Lower leg skin (tissue), 4 donors: ENCODE measurements at regions not wholly inside any gene's neighbourhood (a gene's known extent, or its start where the extent isn't known, plus 50 kb on each side); places are given as distances from the start of the nearest gene placed in this dataset.
"Not testable (repeated sequence)": the region's sequence is repeated elsewhere in the genome, so short reads cannot be mapped to it uniquely, and the experiment has no call there.

Experiments used
- DNase-seq, 2 donors: peaks; one replicate each; pipeline ENCODE4 v3.0.0-alpha.2; 2019; ENCODE audit warnings: low spot score in 2 of 2
- H3K4me3 ChIP-seq: fragments of 200-600 bp; sonication (generic); 2 replicates; pipeline ENCODE4 v1.5.1; 2017; ENCODE audit warnings: mild to moderate bottlenecking, low read depth; ENCODE audit not compliant: poor library complexity, severe bottlenecking
- POLR2A ChIP-seq, 2 donors: fragments of 450-650 bp; IDR thresholded peaks; one replicate each; pipeline ENCODE4 v1.6.1; 2016 to 2017; ENCODE audit warnings: antibody characterized with exemption in 2 of 2, mild to moderate bottlenecking in 1 of 2, moderate library complexity in 1 of 2
- WGBS, 2 donors: methylation state at CpG; one replicate each; pipeline ENCODE4 v1.1.5; 2018; 5-methylcytosine and 5-hydroxymethylcytosine counted together
- intact Hi-C: fragments of 100-400 bp; cut with DNase I; formaldehyde crosslinking; loops from one replicate; pipeline ENCODE4 v1.15.0; 2023; ENCODE audit warnings: low total_unique reads
- TF ChIP-seq, protein P1 (sequence below), 3 donors: fragments of 450-650 bp; IDR thresholded peaks; one replicate each; pipeline ENCODE4 v1.5.1; 2016; ENCODE audit warnings: antibody characterized with exemption in 3 of 3, mild to moderate bottlenecking in 3 of 3, moderate library complexity in 2 of 3

DNA sequence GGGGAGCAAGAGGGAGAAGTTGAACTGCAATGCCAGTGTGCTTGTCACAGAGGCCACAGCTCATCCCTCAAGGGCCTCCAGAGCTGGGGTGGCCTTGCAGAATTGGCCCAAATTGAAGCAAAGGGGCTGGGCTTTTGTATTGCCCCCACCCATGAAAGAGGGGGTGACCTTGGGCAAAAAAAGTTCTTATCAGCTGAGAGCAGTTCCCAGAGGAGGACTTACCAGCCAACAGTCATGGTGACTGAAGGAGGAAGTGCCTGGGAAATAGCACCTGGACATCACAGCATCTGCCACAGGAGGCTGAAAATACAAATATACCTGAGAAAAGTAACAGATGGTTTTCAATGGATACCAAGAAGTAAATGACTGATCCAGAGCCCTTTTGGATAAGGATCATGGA, 262.4 kb downstream of the MID1IP1 start:
- no peak for DNase-seq
- intact Hi-C loops, result no loop called here
- no peak for TF ChIP-seq POLR2A (IDR thresholded peaks at IDR 0.05)
- TF ChIP-seq, protein P1, sequence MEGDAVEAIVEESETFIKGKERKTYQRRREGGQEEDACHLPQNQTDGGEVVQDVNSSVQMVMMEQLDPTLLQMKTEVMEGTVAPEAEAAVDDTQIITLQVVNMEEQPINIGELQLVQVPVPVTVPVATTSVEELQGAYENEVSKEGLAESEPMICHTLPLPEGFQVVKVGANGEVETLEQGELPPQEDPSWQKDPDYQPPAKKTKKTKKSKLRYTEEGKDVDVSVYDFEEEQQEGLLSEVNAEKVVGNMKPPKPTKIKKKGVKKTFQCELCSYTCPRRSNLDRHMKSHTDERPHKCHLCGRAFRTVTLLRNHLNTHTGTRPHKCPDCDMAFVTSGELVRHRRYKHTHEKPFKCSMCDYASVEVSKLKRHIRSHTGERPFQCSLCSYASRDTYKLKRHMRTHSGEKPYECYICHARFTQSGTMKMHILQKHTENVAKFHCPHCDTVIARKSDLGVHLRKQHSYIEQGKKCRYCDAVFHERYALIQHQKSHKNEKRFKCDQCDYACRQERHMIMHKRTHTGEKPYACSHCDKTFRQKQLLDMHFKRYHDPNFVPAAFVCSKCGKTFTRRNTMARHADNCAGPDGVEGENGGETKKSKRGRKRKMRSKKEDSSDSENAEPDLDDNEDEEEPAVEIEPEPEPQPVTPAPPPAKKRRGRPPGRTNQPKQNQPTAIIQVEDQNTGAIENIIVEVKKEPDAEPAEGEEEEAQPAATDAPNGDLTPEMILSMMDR (IDR thresholded peaks at IDR 0.05), result no peak
- H3K4me3 ChIP-seq, result no peak overlapping the region

DNA sequence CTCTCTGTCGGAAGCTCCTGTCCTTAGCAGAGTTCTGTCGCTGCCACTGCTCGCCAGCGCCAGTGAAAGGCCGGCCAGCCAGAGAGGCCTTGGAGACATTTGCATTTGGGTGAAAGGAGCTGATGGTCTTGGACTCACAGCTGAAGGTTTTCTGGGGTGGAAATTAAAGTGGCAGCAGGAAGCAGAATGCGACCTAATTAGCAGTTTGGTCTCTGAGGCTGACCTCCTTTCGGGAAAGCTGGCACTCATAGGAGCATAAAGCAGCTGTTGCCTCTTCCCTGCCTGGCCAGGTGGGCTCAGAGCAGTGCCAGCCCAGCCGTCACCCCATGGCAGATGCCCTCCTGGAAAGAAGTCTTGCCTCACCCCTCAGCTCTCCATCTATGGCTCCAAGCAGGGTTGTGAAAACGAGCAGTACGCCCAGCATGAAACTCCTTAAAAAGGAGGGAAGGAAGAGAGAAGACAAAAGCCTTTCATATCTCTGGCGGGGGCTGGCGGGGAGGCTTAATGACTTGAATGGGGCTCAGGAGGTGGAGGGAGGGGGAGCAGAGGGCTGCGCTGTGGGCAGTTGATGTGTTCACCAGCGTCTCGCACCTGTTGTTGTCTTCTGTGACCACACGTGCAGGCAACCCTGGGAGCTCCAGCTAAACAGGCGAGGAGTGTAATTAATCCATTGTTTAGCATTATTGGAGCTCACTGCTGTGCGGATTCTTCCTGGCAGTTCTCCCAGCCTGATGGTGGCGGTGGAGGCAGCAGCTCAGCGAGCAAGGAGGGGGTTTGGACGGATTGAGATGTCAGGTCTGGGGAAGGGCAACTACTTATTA, 264.0 kb downstream of the MID1IP1 start:
- intact Hi-C loops, result no loop called here
- TF ChIP-seq, protein P1 (IDR thresholded peaks at IDR 0.05), result no peak
- TF ChIP-seq POLR2A (IDR thresholded peaks at IDR 0.05), result no peak
- H3K4me3 ChIP-seq, result no peak overlapping the region
- WGBS, 2 donors, result 57 to 64% methylated on average over 16 to 21 of the region's 21 CpGs
- DNase-seq, result no peak

DNA sequence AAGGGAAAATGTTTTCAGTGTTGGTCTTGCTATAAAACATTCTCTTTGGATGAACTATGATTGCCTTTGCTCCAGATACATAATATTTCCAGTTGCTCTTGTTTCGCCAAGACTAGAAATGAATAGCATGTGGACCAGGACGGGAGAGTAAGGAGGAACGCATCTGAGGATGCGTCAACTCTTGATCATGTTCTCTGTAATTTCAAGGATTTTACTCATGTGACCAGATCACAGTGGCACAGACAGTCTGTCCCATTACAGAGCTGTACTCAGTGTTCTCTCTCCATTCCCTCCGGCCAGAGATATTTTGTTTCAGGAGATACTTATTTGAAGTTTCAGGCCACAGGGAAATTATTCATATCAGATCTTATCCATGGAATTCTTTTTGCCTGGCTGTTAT, 266.6 kb downstream of the MID1IP1 start:
- TF ChIP-seq, protein P1 (IDR thresholded peaks at IDR 0.05), result no peak
- TF ChIP-seq POLR2A (IDR thresholded peaks at IDR 0.05), result no peak
- 80 to 88% methylated on average over 5 of the region's 5 CpGs for WGBS, 2 donors
- no peak overlapping the region for H3K4me3 ChIP-seq
- intact Hi-C loops, result no loop called here
- peak in 1 of 2 donors; percentile 18 for DNase-seq

DNA sequence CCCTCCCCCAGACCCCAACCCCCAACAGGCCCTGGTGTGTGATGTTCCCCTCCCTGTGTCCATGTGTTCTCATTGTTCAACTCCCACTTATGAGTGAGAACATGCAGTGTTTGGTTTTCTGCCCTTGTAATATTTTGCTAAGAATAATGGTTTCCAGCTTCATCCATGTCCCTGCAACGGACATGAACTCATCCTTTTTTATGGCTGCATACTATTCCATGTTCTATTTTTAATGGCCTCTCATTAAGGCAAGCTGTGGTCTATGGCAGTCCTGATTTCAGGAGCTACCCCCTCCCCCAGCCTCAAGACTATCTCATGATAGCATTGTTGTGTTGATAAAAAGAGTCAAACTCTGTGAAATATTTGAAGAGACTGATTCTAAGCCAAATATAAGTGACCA, 267.4 kb downstream of the MID1IP1 start:
- DNase-seq, H3K4me3 ChIP-seq, intact Hi-C loops: not testable (repeated sequence)
- WGBS, 2 donors, result 77 to 87% methylated on average over 1 of the region's 1 CpG

DNA sequence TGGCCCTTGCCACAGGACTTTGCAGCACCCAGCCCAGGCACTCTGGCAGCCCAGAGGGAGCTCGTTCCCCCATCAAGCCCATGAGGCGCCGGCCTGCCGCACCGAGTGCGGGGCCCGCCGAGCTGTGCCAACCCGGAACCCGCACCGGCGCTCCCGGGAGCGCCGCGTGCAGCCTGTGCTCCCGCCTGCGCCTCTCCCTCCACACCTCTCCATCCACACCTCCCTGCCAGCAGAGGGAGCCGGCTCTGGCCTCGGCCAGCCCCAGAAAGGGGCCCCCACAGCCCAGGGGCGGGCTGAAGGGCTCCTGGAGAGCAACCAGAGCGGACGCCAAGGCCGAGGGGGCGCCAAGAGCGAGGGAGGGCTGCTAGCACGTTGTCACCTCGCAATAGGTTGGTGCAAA, 268.8 kb downstream of the MID1IP1 start:
- intact Hi-C loops, result no loop called here
- no peak for DNase-seq
- H3K4me3 ChIP-seq, result no peak overlapping the region
- WGBS, 2 donors, result 83 to 97% methylated on average over 19 to 28 of the region's 28 CpGs
- TF ChIP-seq, protein P1 (IDR thresholded peaks at IDR 0.05), result no peak
- no peak for TF ChIP-seq POLR2A (IDR thresholded peaks at IDR 0.05)

DNA sequence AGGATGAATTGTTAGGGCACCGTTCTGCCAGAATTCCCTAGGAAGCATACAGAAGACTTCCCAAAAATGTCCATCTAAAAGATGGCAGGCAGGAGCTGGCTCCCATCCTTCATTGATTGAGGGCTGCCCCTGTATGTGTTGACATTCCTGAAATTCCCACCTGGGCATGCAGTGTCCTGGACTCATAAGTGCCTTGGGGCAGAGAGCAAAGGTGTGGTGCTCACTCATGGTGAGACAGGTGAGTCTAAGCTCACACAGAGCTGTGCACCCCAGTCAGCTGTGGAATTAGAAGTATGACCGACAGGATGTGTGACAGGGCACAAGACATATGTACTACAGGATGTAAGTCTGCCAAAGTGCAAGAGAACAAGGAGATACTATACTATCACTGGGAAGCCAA, 271.9 kb downstream of the MID1IP1 start:
- 48 to 81% methylated on average over 2 of the region's 2 CpGs for WGBS, 2 donors
- H3K4me3 ChIP-seq, result no peak overlapping the region
- intact Hi-C loops, result no loop called here
- no peak for TF ChIP-seq POLR2A (IDR thresholded peaks at IDR 0.05)
- TF ChIP-seq, protein P1 (IDR thresholded peaks at IDR 0.05), result no peak
- DNase-seq, result no peak
